GM18907 (cell line): ENCODE measurements at regions not wholly inside any gene's neighbourhood (a gene's known extent, or its start where the extent isn't known, plus 50 kb on each side); places are given as distances from the start of the nearest gene placed in this dataset.
"Not testable (repeated sequence)": the region's sequence is repeated elsewhere in the genome, so short reads cannot be mapped to it uniquely, and the experiment has no call there.

Experiments used
- ATAC-seq: cut with Tn5 transposase; IDR thresholded peaks from one replicate; pipeline ENCODE4 v1.9.1; 2021; ENCODE audit warnings: mild to moderate bottlenecking, moderate library complexity; ENCODE audit not compliant: unreplicated experiment

DNA sequence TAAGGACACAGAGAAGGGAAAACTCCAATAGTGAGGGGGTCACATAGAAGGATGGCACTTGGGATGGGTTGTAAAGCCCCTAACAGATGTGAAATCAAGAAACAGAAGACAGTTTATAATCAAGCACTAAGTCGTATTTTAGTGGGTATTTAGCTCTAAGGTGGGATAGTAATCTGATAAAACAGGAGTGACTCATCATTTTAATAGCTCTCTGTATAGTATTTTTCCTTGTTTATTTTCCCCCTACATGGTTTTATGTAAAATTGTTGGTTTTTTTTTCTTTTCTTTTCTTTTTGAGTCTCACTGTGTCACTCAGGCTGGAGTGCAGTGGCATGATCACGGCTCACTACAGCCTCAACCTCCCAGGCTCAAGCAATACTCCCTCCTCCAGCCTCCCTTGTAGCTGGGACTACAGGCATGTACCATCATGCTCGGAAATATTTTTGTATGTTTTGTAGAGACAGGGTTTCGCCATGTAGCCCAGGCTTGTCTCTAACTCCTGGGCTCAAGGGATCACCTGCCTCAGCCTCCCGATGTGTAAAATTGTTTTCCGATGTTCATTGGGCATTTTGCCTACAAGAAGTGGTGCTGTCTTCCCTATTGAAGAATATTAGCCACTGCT lies 142.6 kb upstream of the SERPINE2 start:
- ATAC-seq: no peak

DNA sequence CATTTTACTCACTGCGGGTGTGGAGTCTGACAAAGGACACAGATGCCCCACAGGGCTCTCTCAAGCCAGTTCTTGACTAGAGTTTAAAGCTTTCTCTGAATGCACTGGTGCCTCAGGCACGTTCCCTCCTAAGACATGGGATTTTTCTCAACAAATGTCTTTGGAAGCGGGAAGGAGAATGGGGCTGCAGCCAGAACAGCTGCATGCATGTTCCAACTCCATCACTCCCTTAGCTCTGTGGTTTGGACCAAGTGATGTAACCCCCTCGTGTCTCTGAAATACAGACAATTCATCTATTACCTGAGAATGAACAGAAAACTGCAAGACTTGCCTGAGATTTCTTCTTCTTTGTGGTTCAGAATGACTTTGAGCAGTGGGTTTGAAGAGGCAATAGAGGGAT lies 141.7 kb upstream of the SERPINE2 start:
- no peak for ATAC-seq

DNA sequence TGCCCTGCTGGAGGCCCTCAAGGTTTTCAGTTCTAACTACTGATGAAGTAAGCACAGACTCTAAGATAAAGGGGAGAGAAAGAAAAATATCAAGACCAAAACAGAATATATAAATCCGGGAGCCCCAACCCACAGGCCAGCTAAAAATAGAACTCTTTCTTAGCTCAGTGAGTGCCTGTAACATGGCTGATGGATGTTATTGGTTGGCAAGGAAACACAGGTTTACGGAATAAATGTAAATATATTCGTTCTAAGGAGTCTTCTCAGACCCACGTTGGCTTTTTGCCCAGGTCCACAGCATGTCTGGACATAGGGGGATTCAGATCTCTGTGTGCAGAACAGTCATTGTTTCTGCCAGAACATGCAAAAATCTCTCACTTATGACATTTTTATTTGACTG lies 139.0 kb upstream of the SERPINE2 start:
- ATAC-seq: no peak

DNA sequence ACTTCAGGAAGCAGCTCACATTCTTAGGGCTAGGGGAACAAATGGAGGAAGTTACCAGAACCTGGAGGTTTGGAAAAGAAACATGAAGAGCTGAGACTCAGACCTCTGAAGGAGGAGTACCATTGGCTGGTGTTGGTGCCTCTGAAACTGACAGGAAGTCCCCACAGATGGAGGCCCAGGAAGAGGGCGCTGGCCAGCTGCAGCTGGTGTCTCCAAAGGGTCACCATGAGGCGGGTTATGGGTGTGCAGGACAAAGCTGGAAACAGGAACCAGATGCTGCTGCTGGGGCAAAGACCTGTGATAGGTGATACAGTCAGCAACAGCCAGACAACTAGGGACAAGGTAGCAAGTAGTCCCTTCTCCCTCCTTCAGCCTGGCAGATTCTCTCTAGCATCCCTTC lies 136.5 kb upstream of the SERPINE2 start:
- no peak for ATAC-seq

DNA sequence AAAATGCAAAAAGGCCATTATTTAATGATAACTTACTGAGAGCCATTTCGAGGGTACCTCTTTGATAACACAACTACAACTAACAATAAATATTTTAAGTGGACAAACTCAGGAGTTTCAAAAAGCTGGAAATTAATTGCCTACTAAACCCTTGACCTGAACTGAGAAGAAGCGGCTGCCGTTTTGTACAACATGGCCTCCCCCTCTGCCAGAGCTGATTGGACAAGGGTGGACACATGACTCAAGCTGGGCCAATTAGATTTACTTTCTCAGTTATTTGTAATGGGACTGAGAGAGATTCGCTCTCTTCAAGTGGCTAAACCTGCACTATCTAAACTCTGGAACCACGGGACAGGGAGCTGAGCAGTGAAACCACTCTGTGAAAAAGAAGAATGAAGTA lies 135.9 kb upstream of the SERPINE2 start:
- no peak for ATAC-seq

DNA sequence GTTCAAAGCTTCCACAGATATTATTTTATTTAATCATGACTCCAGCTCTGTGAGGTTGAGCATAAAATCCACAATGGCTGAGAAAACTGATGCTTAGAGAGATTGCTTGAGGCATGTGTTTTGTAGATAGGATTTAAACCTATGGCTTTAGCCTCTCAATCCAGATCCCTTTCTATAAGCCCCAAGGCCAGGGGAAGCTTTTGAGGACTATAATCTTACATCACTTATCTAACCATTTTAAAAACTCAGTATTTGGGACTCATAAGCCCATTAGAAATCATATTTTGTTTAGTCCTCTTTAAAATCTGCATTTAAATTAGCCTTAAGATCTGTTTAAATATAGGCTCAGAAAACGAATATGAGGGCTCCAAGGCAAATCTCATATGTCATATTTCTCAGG lies 135.4 kb upstream of the SERPINE2 start:
- no peak for ATAC-seq

DNA sequence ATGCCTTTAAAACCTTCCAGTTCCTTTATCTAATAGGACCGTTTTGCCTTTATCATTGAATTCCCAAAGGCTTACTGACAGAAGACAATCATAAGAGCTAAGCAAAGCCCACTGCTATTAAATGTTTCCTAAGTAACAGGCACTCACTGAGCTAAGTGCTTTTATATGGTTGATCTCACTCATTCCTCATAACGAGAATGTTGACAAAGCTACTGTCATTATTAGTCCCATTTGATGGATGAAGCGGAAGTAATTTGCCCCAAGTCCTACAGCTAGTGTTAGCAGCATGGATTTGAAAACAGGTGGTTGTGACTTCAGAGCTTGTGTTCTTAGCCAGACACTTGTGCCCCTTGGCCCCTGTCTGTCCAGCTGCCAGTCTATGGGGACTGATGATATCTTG lies 134.8 kb upstream of the SERPINE2 start:
- no peak for ATAC-seq

DNA sequence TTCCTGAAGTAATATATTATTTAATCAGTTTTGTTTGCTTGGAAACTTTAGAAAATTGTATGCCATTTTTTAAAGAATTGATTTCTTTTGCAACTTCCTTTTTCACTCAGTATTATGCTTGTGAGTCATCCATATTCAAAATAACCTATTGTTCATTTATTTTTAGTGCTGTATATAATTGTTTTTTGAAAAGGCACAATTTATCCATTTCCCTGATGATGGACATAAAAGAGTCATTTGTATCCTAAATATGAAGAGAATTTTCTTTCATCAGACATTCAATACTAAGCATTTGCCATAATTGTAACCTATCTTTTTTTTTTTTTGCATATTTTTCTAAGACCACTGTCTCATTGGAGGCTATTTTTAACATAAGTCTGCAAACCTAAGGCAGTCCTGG lies 134.1 kb upstream of the SERPINE2 start:
- ATAC-seq: no peak

DNA sequence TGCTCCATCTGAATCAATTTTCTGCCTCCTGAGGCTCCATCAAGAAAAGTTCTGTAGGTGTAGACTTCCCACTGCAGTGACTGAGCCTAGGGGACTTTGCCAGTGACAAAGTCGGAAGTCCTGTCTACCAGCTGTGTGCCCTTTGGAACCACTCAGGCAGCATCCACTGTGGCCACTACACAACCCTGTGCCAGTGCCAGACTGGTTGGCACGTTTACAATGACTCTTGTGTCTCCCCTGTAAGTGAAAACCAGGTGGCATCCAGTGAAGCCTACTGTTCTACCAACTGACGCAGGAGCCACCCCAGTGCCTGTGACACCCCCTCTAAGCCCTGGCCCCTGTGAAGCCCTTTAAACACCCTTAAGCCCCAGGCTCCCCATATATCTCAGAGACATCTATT lies 132.1 kb upstream of the SERPINE2 start:
- no peak for ATAC-seq

DNA sequence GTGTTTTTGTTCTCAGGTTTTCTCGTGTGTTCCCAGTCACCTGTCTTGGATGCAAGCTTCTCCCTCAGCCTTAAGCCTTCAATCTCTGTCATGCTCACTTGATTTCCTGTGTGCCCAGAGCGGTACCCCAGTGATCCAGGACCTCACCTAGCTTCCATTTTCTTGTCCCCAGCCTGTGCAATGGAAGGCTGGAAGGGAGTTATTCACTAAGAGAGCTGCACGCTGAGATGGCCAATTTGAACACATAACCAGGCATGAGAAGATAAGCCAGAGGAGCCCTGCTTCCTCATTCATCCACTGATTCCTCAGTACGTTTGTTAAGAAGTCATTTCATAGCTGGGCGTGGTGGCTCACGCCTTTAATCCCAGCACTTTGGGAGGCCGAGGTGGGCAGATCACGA lies 130.8 kb upstream of the SERPINE2 start:
- ATAC-seq: no peak

DNA sequence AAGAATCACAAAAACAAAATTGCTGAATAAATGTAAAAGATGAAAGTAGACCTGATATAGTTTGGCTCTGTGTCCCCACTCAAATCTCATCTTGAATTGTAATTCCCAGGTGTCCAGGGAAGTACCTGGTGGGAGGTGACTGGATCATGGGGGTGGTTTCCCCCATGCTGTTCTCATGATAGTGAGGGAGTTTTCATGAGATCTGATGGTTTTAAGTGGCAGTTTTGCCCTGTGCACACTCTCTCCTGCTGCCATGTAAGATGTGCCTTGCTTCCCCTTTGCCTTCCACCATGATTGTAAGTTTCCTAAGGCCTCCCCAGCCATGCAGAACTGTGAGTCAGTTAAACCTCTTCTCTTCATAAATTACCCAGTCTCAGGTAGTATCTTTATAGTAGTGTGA lies 128.7 kb upstream of the SERPINE2 start:
- not testable (repeated sequence) for ATAC-seq

DNA sequence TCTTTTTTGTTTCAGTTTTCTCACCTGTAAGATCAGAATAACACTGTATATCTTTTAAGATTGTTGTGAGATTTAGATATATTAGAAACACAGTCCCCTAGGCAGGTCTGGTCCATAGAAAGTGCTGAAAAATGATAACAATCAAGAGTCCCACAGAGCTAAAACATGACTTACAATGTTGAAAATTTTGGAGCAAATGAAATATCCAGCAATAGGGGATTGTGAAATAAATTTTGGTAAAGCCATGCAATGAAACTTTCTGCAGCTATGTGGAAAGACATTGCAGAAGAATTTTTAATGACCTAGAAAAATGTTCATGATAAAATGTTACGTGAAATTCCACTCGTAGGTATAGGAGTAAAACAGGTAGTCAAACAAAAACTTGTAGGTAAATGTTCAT lies 127.6 kb upstream of the SERPINE2 start:
- no peak for ATAC-seq

DNA sequence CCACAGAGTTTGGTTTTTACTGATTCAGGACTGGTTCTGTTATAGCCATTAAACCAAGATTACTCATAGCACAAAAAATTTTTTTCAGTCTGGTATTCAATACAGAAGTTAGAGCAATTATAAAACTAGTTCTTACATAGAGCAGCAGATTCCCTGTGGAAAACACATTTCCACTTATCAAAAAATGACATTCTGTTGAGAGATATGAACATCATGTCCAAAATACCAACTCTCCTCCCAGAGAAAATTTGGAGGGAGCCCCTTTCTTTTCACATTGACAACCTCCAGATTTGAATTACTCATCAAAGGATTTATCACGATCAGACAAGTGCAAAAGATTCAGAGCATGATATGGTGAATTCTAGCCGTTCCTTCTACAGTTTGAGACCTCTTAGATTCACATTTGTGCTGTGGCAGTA lies 126.8 kb upstream of the SERPINE2 start:
- ATAC-seq: no peak

DNA sequence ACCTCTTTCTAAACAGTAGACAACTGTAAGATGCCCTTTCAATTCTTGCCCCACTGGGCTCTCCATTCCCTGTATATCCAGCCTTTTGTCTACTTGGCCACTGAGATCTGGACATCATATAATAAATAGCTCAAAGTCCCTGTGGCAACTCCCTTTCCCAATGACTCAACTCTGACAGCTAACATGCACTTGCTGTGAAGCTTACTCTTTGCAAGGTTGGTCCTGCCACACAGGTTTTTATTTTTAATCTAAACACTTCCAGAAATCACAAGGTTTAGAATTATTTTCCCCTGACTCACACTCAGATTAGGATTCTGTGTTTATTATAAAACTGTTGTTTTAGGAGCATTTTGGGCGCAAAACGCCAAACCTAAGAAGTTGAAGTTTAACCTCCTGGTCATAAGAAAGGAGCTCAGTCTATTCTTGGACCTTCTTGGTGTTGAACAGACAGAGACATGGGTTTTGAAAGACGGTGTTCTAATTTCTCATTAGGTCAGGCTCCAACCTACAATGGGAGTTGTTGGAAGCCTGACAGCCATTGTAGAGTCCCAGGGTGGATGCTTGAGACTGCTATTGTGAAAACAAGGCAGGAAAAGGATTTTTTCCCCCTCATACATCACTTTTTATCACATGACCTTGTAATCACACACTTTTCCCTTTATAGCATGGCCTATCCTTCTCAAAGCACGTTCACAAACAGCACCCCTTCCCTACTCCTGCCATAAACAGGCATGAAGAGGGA lies 124.7 kb upstream of the SERPINE2 start:
- no peak for ATAC-seq

DNA sequence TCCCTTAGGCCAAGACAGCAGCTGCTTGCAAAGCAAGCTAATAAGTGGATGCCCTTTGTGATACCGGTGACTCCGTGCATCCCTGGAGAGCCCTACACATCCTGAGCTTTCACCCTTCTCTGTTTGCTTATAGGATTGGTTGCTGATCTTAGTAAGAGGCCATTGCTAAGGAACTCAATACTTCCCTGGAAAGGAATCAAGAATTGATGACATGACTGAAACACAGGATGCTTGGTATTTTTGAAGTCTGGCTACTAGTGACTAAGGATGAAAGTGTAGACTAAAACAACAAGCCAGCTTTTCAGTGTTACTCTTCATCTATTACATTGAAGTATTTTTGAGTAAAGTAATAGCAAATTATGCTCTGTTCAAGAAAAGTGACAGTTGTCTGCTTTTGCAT lies 123.0 kb upstream of the SERPINE2 start:
- ATAC-seq: no peak

DNA sequence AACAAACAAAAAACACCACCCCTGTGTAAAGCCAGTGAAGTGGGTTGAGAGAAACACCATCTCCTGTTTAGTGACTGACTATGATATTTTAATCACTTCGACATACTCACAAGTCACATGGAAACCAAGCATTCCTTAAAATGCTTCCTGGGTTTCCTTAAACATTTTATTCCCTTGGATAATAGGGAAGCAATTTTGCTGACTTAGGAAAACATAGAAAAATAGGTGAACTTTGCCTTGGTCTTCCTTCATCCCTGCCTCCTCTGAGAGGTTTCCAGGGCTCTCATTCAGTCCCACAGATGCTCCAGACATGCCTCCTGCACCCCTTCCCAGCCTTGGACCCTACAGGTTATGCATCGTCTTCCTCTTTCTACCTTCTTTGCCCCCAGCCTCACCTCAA lies 122.6 kb upstream of the SERPINE2 start:
- no peak for ATAC-seq

DNA sequence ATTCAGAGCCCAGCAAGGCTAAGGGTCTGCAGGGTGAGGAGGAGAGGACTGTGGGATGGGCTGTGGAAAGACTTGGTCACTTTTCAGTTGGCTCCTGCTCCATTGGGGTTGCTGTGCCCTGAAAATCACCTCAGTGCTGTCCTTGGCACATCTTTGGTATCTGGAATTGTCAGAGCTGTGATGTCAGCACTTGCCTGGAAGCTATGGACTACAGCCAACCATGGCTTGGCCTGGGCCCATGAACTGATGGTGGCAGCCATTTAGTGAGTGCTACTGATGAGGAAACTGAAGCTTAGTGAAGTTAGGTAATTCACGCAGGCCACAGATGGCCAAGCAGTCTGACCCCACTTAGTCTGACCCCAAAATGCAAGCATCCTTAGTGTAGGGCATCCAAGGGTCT lies 121.8 kb upstream of the SERPINE2 start:
- ATAC-seq: no peak

DNA sequence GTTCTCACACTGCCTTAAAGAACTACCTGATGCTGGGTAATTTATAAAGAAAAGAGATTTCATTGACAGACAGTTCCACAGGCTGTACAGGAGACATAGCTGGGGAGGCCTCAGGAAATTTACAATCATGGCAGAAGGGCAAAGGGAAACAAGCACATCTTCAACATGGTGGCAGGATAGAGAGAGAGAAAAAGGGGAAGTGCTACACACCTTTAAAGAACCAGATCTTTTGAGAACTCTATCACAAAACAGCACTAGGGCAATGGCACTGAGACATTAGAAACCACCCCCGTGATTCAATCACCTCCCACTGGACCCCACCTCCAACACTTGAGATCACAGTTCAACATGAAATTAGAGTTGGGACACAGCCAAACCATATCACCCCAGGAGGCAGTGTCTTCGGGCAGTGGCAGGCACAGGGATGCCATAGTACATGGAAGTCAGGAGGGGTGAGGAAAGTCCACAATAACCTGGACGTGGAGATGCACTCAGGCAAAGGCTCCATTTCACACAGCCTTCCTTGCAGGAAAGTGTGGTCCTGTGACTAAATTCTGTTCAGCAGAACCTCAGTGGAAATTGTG lies 120.4 kb upstream of the SERPINE2 start:
- ATAC-seq: no peak

DNA sequence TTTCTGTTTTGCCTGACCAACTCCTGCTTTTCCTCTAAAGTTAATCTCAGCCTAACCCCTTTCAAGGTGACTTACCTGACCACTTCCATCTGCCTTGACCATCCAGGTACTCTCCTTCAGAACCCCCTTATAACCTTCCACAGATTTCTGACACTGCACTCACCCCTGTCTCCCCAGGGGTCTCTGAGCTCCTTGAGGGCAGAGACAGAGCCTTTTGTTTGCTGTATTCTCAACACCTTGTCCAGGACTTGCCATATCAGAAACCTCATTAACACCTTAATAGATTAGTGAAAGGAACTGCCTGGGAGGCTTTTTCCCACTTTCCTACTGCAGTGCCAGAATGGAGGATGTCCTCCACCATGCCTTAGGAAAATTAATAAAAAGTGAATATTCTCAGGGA lies 119.7 kb upstream of the SERPINE2 start:
- no peak for ATAC-seq

DNA sequence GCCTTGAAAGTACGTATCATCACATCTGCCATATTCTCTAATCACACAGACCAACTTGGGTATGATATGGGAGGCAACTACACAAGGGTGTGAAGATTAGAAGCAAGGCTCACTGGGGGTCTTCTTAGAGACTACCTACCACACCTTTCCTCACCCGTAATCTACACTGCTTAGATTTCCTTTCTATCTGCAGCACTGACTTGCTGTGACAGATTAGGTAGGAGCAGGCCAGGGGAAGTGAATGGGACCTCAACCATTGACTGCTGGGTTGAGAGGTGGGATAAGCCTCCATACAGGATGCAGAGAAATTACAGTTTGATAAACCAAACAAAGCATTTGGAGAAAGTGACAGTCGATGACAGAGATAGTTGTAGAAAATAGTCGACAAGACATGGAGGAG lies 119.0 kb upstream of the SERPINE2 start:
- no peak for ATAC-seq

DNA sequence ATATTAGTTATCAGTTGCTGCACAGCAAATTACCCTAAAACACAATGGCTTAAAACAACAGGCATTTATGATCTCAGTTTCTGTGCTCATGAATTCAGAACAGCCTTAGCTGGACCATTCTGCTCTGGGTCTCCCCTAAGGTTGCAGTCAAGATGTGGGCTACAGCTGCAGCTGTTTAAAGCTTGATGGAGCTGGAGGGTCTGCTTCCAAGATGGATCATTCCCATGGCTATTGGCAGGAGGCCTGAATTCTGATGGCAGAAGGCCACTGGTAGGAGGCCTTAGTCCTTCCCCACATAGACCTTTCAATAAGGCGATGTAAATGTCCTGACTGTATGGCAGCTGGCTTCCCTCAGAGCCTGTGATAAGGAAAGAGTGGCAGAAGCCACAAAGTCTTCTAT lies 118.6 kb upstream of the SERPINE2 start:
- no peak for ATAC-seq

DNA sequence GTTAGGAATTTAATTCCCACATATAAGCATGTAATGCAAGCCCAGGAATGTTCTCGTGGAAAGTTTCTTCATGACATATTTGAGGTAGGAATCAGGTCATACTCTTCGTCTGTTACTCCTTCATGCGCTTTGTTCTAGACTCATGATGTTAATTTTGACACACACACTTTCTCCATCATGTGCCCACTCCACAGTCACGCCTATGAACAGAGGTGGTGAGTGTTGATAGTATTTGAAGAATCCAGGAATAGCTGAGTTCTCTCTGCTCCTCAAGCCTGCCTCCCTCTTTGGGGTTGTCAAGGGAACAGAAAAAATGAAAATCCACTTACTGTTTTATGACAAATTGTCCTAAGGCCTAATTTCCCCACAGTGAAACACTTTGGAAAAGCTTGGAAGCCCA lies 117.3 kb upstream of the SERPINE2 start:
- ATAC-seq: no peak

DNA sequence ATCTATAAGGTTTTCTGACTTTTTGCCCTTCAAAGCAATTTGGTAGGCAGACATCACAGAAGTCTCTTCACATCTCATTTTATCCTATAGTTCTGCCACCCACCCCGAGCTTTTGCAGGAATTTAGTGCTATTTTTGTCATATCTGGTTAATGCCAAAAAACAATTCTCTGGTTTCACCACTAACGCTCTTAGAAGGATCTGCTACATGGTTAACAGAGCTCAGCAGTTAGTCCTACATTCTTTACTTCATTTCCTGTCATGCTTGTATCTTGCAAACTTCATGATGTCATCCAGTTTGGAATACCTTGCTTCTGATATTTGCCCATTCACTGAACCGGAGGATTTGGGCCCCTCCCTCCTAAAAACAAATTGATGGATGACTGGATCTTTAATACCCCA lies 116.8 kb upstream of the SERPINE2 start:
- no peak for ATAC-seq
